NCI-H2171 treated with DMSO at 0.1 percent for 48 hours (cell line): ENCODE measurements at regions not wholly inside any gene's neighbourhood (a gene's known extent, or its start where the extent isn't known, plus 50 kb on each side); places are given as distances from the start of the nearest gene placed in this dataset.

Source experiments
- DNase-seq: peaks from one replicate; lab custom pipeline; 2025; lab: John Stamatoyannopoulos, UW

DNA sequence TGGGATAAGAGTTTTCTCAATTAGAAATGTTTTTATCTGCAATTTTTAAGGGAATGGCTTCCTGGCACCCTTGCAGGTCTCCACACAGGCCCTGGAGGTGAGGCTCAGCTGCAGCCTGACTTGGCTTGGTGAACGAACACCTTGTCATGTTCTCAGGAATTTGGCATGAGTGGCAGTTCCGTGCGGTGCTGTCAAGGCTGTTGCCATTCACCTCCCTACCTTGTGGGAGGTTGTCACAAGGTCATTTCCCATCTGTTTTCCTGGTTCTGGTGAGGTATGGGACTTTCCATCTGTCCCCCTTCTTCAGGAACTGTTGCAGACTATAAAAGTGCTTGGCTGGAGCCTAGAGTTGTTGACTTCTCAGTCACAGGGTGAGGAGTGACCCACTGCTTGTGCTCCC lies 82.9 kb downstream of the ELOVL4 start:
- no peak for DNase-seq

DNA sequence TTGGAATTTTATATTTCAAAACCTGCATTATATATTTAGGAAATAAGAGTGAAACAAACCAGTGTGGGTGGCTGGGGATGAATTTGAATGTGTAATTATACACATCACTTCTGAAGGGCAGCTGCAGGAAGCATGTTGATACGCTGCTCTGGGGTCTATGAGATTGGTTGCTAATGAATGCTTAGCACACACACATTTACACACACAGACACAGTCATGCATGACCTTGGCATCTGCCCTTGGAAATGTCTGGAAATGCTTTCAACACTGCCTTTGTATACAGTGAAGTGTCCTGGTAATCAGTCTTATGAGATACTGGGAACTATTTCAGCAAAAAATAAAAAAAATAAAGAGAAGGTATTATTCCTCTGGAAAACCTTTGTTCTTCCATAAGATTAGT lies 83.4 kb downstream of the ELOVL4 start:
- DNase-seq = peak; percentile 9

DNA sequence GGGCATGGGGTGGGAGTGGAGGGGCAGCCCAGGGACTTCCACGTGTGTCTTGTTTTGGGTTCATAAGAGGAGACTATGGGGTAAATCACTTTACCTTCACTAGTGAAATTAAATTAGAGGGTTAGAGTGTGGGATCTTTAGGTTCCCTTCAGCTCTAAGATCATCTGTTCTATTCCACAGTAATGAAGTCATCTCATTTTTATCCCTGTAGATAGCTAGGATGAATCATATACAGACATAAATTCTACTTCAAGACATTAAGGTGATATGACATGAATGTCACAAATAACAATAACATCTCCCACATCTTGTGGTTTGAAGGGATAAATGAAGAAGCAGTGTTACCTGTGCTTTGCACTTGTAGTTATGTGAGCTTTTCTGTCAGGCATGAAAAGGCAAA lies 83.8 kb downstream of the ELOVL4 start:
- DNase-seq = no peak

DNA sequence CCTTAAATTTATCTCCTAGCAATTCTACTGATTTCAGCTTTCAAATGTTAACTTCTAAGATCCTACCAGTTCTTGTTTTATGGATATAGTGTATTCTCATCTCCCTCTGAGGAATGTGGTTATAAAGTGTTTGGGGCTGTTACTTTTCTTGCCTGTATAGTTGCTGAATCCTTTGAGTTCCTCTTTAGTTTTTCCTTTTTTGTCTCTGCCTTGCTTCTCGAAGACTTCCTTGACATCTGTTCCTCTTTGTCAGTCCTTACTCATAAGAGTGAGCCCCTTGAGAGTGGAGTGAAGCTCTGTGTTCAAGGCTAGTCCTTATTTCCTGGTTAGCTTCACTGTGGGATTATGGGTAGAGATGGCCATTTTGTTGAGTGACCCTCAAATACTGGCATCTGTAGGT lies 84.6 kb downstream of the ELOVL4 start:
- no peak for DNase-seq

DNA sequence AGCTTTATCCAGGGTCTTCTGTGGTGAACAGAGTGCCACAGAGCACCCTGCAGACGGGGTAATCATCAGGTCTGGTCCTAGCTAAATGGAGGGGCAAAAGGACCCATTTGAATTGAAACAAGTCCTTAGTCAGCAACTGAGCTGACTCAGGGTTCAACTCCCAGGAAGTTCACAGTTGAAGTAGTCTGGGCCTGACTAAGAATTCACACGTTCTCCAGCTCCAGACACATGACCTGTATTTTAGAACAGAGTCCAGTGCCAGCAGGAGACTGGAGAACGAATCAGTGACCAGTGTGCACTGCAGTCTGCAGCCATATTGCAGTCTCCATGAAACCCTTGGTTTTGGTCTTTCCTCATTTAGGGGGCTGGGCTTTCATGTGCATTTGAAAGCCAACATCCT lies 85.2 kb downstream of the ELOVL4 start:
- no peak for DNase-seq

DNA sequence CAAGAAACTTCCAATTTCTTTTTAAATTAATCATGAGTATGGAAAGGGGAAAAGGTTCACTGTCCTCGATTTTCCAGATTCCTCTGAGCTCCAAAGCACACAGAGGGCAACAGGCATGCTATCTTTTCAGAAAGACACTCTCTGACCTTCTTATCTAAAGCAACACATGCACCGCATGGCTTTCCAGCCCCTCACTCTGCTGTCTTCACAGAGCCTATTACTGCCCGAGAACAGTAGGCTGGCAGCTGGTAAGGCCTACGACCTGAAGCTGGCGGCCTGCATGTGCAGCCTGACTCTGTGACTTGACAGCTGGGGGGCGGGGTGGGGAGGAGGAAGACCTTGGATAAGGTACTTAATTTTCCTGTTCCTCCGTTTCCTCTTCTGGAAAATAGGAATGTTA lies 86.3 kb downstream of the ELOVL4 start:
- DNase-seq = no peak

DNA sequence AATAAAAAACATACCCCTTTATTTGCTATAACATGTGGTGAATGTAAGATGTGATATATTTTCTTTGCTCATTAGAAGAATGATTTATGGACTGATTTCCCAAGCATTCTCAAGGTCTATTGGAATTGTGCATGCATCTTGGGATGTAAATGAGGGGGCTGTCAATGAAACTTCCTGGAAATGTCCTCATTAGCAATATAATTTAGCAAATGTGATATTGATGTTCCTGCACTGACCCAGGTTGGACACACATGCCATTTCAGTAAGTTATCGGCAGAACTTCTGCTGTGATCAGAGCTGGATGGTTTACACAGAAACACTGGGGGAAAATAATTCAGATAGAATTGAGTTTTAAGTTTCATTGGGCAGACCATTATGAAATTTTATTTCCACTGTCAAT lies 99.9 kb downstream of the ELOVL4 start:
- no peak for DNase-seq

DNA sequence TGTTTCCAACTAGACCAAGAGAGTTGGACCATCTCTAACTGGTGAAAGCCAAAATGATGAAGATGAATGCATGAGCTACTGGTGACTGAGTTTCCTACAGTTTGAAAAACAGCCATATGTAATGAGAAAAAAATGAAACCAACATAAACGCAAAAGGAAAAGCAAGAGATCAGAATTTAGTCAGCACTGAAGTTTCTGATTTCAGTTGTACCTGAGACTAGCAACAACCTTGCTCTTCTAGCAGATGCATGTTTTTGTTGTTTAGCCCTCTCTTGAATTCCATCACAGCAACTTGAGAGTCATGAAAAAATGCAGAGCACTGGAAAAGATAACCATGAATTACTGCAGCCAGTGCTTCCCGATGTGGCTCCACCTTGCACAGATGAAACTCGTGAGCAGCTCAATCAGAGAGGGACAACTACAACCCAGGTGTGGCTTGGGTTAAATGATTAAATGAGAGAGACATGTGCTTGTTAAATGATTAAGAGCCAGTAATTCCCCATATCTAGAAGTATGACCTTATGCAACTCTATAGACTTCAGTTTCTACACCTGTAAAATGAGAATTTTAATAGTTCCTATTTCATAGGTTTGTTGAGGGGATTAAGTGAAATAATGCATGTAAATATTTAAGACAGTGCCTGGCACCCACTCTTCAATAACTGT lies 104.8 kb downstream of the ELOVL4 start:
- DNase-seq = no peak

DNA sequence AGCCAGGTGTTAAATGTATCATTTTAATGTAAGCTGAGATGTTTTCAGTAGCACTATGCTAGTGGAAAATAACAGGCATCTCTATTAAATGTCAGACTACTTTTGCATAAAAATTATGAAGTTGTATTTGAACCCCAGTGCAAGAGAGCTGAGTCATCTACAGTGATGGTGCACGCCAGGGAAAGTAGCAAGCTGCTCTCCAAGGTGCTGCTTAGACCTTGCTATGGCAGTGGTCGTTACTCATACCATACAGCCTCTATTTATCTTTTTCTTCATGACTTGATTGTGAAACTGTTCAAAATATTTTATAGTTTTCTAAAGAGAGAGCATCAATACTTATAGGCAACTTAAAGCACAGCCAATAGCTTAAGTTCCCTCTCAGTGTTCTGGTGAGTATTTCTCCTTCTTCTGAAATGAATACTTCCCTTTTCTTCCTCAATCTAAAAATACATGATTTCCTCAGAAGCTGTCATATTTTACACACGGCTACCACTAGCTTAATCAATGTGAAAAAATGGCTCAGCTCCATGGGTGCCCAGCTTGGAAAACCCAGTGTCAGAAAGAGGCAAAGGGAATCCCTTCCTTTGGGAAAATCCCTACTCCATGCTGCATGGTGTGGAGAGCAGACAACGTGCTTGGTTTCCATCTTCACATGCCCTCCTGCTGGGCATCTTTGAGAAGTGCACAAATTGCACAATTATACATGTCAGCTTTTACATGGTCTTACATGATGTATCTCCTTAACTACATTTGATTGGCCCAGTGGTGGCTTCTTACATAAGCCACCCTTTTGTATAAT lies 105.6 kb downstream of the ELOVL4 start:
- DNase-seq = no peak

DNA sequence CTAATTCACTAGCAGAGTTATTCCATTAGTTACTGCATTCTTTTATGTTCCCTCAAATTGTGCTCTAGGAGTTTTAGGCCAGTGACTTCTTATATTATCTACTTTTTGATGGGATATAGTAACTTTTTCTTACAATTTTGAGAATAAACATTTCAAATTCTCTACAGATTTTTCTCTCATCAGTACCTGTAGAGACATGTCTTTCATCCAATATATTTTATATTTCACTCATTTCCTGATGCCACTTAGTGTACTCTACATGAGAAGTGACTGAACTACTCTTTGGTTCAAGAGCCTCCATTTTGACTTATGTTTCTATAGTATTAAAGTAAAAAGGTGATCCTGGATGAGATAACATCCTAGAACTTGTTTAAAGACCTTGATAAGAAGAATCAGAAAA lies 108.5 kb downstream of the ELOVL4 start:
- no peak for DNase-seq

DNA sequence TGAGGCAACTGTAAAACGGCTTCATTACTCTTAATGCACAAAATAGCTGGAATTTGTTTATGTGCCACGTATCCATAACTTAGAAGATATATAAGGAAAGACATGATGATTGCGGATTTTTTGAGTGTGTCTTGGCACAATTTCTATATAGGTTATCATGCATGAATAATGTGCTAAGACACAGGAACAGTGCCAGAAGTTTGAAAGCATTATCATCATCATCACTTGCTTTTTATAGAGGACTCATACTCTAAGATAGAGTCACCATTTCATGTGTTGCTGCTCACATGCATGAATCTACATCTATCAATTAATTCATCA lies 113.4 kb downstream of the ELOVL4 start:
- DNase-seq = no peak

DNA sequence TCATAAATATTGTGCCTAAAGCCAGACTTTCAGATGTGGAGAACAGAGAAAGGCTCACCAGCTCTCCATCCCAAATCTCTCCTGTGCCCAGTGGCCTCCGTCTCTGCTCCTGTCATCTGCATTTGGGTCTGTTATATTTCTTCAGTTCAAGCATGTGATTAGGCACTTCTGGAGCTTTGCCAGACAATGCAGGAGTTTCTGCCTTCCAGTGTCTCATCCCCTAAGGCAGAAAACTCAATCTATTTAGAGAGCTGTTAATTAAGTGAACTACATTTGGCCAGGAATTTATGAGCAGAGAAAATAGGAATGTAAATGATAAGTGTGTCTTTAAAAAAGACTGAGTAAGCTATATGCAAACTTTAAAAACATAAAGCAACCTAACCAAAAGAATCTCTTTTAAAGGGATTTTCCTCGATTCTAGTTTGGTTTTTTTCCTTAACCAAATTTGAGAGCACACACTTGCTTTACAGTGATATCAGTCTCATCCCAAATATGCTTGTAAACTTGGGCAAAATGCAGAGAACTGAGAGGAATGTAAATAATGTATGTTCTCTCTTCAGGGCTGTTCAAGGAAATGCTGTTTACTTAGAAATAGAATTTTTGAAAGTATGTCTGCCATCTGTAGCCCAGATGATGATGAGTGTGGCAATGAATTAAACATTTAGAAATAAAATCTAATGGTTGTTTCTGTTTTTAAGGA lies 113.9 kb downstream of the ELOVL4 start:
- peak; percentile 43 for DNase-seq

DNA sequence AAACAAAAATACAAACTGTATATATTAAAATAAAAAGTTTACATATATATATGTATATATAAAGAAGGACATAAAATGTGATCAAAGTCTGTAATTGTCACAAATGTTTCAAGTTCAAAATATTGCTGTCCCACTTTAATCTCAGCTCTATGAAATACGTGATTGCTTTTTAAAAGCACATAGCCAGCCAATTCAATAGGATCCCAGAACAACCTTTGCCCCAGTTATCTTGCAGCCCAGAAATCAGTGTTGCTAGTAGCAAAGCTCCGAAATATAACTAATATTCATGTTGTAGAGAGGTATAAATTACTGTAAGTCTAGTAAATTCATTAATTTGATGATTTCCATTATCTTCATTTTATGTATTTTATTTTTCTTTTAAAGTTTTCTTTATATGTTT lies 114.6 kb downstream of the ELOVL4 start:
- DNase-seq = no peak

DNA sequence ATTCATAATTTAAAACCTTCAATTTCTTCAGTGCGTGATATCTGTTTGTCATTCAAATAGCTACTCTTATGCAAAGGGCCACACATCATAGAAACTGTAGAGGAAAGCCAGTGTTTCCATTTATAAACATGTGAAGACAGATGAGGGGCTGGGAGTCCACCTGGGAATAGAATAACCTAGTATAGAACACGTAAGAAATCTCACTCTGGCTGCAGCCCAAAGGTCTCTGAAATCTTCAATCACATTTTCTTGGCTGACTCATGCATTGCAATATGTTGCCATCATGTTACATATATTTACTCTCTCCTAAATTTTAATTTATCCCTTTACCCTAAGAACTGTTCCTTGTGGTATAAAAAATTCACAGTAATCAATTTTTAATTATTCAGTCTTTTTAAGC lies 123.2 kb downstream of the ELOVL4 start:
- peak; percentile 57 for DNase-seq

DNA sequence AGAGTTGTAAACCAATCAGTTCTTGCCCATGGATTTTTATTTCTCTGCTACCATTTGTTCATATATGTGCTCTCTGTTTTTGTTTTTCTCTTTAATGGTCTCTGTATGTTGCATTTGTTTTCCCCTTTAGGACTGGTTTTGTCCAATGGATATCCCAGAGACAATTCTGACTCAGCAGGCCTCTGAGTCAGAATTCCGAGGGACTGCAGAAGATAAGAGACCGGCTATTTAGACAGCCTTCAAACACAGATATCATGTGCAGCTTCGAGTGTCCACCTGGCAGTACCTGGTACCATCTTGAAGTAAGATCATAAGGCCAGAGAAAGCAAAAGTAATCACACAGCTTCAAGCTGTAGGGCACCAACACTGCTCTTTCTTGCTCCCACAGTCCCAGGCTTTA lies 125.5 kb downstream of the ELOVL4 start:
- DNase-seq = no peak

DNA sequence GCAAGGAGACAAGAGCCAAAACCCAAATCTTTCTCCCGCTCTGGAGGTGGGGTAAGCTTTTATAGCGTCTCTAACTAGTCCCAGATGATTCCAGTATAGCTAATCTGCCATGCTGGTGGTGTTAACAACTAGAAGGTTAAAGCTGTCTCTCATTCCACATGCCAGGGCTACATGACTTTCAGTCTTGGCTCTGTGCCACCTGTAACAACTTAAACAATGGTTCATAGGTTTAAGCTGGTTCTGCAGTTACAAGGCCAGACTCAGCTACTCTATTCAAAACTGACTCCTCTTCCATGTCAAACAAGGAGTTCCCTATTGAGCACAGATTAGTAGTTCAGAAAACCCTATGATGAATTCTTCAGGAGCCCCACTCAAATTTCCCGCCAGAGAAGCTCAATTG lies 128.9 kb downstream of the ELOVL4 start:
- DNase-seq = no peak

DNA sequence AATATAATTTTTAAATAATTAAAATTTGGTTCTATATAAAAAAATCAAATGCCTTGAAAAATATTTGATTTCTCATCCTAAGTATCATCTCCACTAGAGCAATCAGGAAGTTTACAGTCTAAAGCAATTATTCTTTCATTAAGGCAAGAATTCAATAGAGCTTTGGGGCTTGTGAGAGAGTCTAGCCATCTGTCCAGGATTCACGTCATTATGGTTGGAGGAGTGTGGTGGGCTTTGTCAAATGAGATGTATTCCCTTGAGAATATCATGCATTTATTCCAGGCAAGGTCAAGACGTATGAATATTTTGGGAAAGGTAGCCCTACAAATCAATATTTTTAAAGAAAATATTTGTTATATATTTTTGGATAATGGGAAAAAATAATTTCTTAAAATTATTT lies 132.4 kb downstream of the ELOVL4 start:
- peak; percentile 22 for DNase-seq

DNA sequence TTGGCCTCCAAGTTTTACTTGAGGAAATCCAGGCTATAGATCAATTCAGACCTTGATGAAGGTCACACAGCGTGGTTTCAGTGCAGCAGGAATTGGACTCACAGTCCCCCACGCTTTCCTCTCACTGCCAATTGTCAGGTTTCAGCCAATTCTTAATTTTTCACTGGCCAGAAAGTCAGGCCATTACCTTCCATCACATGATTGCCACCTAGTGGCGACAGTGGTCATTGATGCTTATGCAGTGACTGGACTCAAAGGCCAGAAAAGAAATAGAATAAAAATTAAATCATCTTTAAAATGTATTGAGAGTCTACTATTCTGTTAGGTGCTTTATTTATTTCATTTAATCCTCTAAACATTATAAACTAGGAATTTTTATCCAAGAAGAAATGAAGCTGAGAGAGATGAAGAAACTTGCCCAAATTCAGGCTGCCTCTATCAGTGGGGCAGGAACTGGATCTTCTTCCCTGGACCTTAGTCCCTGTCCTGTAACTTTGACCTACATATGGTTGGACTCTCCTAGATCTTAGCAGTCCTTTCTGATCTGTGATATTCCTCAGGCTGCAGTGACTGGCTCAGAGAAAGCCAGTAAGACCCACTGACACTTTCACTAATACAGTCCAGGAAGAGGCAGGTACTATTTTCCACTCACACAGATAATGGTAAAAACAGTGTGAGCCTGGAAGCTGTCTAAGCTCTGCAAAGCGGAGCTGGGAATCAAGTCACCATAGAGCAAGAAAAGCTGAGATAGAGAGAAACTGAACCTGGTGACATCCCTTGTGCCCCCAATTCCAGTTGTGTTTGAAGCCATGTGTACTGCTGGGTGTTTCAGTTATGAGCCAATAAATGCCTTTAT lies 133.3 kb downstream of the ELOVL4 start:
- peak; percentile 31 for DNase-seq

DNA sequence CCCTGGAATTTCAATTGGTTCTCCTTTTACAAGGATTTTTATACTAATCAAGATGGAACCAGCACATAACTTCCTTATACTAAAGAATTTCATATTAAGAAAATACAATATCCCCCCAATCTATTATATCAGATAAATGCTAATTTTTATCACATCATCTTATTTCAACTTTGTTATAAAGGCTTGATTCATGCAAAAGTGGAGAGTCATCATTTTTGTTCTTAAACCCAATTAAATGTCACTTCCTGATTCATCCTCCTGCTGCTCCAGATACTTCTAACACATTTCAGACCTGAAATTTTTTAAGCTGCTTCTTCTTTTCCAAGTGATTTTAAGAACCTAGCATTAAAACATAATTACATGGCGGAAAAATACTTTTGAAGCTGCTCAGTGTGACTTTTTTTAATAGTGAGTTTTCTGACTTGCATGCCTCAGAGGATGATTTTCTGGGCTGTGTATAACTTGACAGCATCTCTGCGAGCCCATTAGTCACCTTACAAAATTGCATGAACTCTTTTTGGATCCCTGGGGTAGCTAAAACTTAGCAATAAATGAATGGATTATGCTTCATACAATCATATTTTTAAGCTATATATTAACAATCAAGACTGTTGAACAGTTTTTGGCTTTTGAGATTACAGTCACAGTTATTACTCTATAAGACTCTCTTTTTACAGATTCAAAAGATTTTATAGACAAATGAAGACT lies 134.1 kb downstream of the ELOVL4 start:
- DNase-seq = no peak

DNA sequence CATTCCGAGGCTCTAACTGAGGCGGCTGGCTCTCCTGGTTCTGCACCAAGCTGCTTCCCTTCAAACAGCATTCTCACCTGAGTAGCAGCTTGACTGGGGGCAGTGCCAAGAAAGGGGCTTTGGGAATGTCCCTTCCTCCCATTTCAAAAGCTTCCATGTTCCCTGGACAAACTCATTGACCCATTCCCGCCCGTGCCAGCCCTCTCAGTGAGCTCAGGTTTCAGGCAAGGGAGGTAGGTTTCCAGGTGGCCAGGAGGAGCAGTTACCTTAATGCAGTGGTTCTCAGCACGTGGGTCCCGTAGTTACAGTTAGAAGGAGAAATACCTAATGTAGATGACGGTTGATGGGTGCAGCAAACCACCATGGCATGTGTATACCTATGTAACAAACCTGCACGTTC lies 135.2 kb downstream of the ELOVL4 start:
- no peak for DNase-seq

DNA sequence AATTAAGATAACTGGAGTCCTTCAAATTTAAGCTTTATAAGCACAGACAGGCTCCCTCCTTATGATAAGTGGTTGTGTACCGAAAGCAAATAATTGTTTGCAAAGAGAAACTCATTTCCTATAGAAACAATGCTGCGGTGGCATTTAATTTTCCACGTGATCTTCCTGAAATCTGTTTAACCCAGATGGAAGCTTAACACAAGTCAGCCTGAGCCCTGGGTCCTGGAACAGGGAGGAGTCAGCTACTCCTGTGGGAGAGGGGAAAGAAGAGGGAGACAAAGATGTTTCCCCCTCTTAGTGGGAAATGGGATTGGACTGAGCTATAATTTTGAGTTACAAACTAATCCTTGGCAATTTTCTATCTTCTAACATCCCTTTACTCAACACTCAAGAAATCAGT lies 136.5 kb downstream of the ELOVL4 start:
- DNase-seq = no peak

DNA sequence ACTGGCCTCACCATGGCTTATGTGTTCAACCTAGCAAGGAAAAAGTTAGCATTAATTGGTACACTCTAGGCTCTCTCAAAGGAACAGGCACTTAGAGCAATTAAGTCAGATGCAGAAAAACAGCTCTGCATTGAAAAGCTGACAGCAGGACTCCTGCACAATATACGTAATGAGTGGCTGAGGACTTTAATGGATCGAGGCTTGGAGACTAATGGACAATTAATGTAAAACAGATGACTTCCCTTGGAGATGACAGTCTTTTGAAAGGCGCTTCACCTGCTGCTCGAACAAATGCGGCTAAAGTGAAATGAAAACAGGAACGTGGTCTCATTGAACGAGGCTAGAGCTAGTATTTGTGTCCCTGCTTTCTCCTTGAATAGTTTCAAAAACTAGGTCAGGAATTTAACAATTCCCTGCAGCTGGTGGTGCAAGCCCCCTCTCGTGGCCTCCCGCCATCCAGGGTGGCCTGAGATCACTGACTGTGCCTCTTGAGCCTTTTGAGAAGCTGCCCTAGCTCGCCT lies 137.1 kb downstream of the ELOVL4 start:
- peak; percentile 58 for DNase-seq
